Heart right ventricle (tissue), 16 donors: ENCODE measurements at regions not wholly inside any gene's neighbourhood (a gene's known extent, or its start where the extent isn't known, plus 50 kb on each side); places are given as distances from the start of the nearest gene placed in this dataset.

Experiments used
- ATAC-seq, 8 donors: fragments of 200-7000 bp; cut with Tn5 transposase; one replicate each; pipeline ENCODE4 v1.9.1; 2020; ENCODE audit warnings: mild to moderate bottlenecking in 8 of 8, moderate library complexity in 8 of 8, moderate number of reproducible peaks in 1 of 8
- DNase-seq, 2 donors: peaks; one replicate each; pipeline ENCODE4 v3.0.0-alpha.2; 2020
- H3K27ac ChIP-seq, 10 donors: fragments of 200-600 bp; sonication (generic) in 2 of 10; one replicate each; pipeline versions ENCODE4 v1.5.0 to v1.8.0; 2020 to 2022; ENCODE audit warnings: mild to moderate bottlenecking in 3 of 10
- H3K27me3 ChIP-seq, 7 donors: fragments of 200-600 bp; one replicate each; pipeline ENCODE4 v1.8.0; 2021 to 2022; ENCODE audit warnings: mild to moderate bottlenecking in 2 of 7
- H3K36me3 ChIP-seq, 9 donors: fragments of 200-600 bp; sonication (generic) in 1 of 9; one replicate each; pipeline versions ENCODE4 v1.5.0 to v1.8.0; 2020 to 2022; ENCODE audit warnings: mild to moderate bottlenecking in 2 of 9
- H3K4me1 ChIP-seq, 9 donors: fragments of 200-600 bp; sonication (generic) in 1 of 9; one replicate each; pipeline versions ENCODE4 v1.5.0 to v1.8.0; 2020 to 2022; ENCODE audit warnings: mild to moderate bottlenecking in 4 of 9
- H3K4me3 ChIP-seq, 10 donors: fragments of 200-600 bp; sonication (generic) in 2 of 10; one replicate each; pipeline versions ENCODE4 v1.5.0 to v1.8.0; 2020 to 2022; ENCODE audit warnings: mild to moderate bottlenecking in 7 of 10, moderate library complexity in 2 of 10
- H3K9me3 ChIP-seq, 11 donors: fragments of 200-600 bp in 10 of 11; sonication (generic) in 2 of 11; one replicate each; pipeline versions ENCODE4 v1.5.0 to v1.8.0; 2013 to 2022; ENCODE audit warnings: mild to moderate bottlenecking in 2 of 11, control low read depth in 1 of 11, moderate library complexity in 1 of 11
- CTCF ChIP-seq, 9 donors: fragments of 200-600 bp; sonication (generic) in 2 of 9; IDR thresholded peaks; one replicate each; pipeline versions ENCODE4 v1.5.0 to v1.8.0; 2021 to 2022; ENCODE audit warnings: antibody characterized with exemption in 9 of 9, mild to moderate bottlenecking in 5 of 9, moderate library complexity in 1 of 9
- WGBS, 2 donors: extraction: QIAGEN DNeasy Blood & Tissue Kit; methylation state at CpG; one replicate each; pipeline ENCODE4 v1.1.7; 2013; ENCODE audit warnings: inconsistent platforms in 1 of 2; 5-methylcytosine and 5-hydroxymethylcytosine counted together
- intact Hi-C, 10 donors: fragments of 100-400 bp; cut with DNase I; formaldehyde crosslinking; loops; one replicate each; pipeline versions ENCODE4 v1.11.1 to v1.14.2; 2022
- donor health status: Arrhythmogenic right ventricular cardiomyopathy.
- donor health status: ischemic (EF 13 %, LVEDD 7.1; RV severe dilation, severe dysfunction).
- donor health status: healthy with polysubstance abuse.
- donor health status: DM: no; HTN: yes; CAD: no.
- donor health status: DM: no; HTN: no; CAD: no.
- donor health status: ischemic (EF 25% LVEDD 6.9; RV normal size, moderate dysfunction).
- donor health status: ischemic (EF 25% LVEDD 5.7; RV mildly dilated, moderate dysfunction).
- donor health status: healthy.
- donor health status: DM: yes; HTN: yes; CAD: no.
- donor health status: Ischemic cardiomyopathy.
- donor health status: ischemic (EF 35%, LVEDD 5.7; RV mildly dilated, moderate dysfunction).
- donor health status: nonischemic (EF 11% LVEDD 7.7; RV severe dilation, severe dysfunction).
- donor health status: DM: yes; HTN: yes; CAD: no.
- donor health status: PGD.
- donor health status: ischemic (EF 29% LVEDD 5.4; RV normal size, mild dysfunction).
- donor health status: nonischemic (EF 23%, LVEDD 6.1; RV moderate dilation, normal function).

GRCh38 chr14:66038618-66039017 lies 447.6 kb upstream of the CCDC196 start:
- no peak overlapping the region for H3K4me3 ChIP-seq
- intact Hi-C loops = no loop called here
- TF ChIP-seq CTCF (IDR thresholded peaks at IDR 0.05) = peak in 3 of 9 donors; percentile 10 to 30 (median 15)
- H3K36me3 ChIP-seq = no peaks in the 10 kb centered on the region
- H3K27me3 ChIP-seq = no peaks in the 10 kb centered on the region
- H3K9me3 ChIP-seq = no peaks in the 10 kb centered on the region
- peak overlapping the region in 1 of 10 donors; percentile 28 for H3K27ac ChIP-seq
- 68 to 81% methylated on average over 1 of the region's 1 CpG for WGBS, 2 donors
- H3K4me1 ChIP-seq = peaks cover 0 to 21% (median 0%) of the 10 kb centered on the region in 9 donors
- no peak for DNase-seq
- peak; percentile 70 to 93 (median 82) for ATAC-seq

- no peak for TF ChIP-seq CTCF (IDR thresholded peaks at IDR 0.05)
- Histone ChIP-seq H3K4me1 (peaks cover 0 to 21% (median 0%) of the 10 kb centered on the region in 9 donors), H3K4me3 (no peak overlapping the region), H3K27me3 (no peaks in the 10 kb centered on the region), H3K36me3 (no peaks in the 10 kb centered on the region), H3K27ac (no peak overlapping the region), H3K9me3 (no peaks in the 10 kb centered on the region)
- DNase-seq (no peak), ATAC-seq (no peak)
- intact Hi-C loops = no loop called here
Measured at GRCh38 chr14:66039495-66039894, 446.7 kb upstream of the CCDC196 start.

DNA sequence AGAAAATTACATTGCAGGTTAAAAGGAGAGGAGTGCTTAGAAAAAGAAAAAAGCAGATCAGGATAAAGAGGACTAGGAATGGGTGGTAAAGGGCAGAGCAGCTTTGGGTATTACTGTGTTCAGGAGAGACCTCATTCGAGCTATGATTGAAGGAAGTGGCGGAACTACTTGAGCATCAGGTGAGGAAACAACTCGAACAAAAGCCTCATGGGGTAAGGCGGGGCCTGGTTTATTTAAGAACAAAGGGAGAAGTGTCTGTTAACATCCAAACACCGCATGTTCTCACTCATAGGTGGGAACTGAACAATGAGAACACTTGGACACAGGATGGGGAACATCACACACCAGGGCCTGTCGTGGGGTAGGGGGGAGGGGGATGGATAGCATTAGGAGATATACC lies 444.6 kb upstream of the CCDC196 start:
- intact Hi-C loops = no loop called here
- no peak overlapping the region for H3K4me3 ChIP-seq
- WGBS, 2 donors = 82 to 87% methylated on average over 6 of the region's 6 CpGs
- DNase-seq (no peak), ATAC-seq (no peak)
- TF ChIP-seq CTCF (IDR thresholded peaks at IDR 0.05) = no peak
- H3K27ac ChIP-seq = no peak overlapping the region
- no peaks in the 10 kb centered on the region for H3K9me3 ChIP-seq
- no peaks in the 10 kb centered on the region for H3K27me3 ChIP-seq
- H3K36me3 ChIP-seq = no peaks in the 10 kb centered on the region
- peaks cover 4 to 33% (median 13%) of the 10 kb centered on the region in 9 donors for H3K4me1 ChIP-seq

DNA sequence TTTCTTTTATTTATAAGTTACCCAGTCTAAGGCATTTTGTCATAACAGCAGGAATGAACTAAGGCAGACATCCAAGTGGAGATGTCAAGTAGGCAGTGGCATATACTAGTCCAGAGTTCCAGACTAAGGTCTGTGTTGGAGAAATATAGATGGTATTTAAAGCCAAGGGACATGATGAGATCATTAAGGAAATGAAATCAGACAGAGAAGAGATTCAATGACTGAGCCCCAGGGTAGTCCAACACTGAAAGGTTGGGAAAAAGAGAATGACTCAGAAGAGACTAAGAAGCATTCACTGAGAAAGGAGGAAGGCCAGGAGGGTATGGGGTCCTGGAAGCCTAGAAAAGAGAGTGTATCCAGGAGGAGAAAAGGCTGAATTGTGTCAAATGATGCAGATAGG lies 442.2 kb upstream of the CCDC196 start:
- intact Hi-C loops = no loop called here
- peak overlapping the region in 2 of 10 donors; percentile 5 to 51 for H3K27ac ChIP-seq
- TF ChIP-seq CTCF (IDR thresholded peaks at IDR 0.05) = no peak

More for the DNA sequence above, 442.2 kb upstream of the CCDC196 start:
- Histone ChIP-seq H3K36me3 (no peaks in the 10 kb centered on the region), H3K27me3 (no peaks in the 10 kb centered on the region), H3K4me1 (peaks cover 3 to 22% (median 14%) of the 10 kb centered on the region in 9 donors), H3K9me3 (no peaks in the 10 kb centered on the region), H3K4me3 (no peak overlapping the region)
- ATAC-seq (peak in 1 of 8 donors; percentile 5), DNase-seq (no peak)
